Left ventricle myocardium inferior (tissue), 1 donor: ENCODE measurements at regions not wholly inside any gene's neighbourhood (a gene's known extent, or its start where the extent isn't known, plus 50 kb on each side); places are given as distances from the start of the nearest gene placed in this dataset.

Experiments used
- DNase-seq: peaks from one replicate; pipeline ENCODE4 v3.0.0-alpha.2; 2020
- H3K27ac ChIP-seq: fragments of 200-600 bp; replicated peaks from 2 replicates; pipeline ENCODE4 v1.8.0; 2021
- H3K27me3 ChIP-seq: fragments of 200-600 bp; 2 replicates; pipeline ENCODE4 v1.8.0; 2021; ENCODE audit warnings: low read depth
- H3K36me3 ChIP-seq: fragments of 200-600 bp; 2 replicates; pipeline ENCODE4 v1.8.0; 2021
- H3K4me1 ChIP-seq: fragments of 200-600 bp; 2 replicates; pipeline ENCODE4 v1.8.0; 2021
- H3K4me3 ChIP-seq: fragments of 200-600 bp; 2 replicates; pipeline ENCODE4 v1.8.0; 2021; ENCODE audit warnings: mild to moderate bottlenecking, moderate library complexity
- H3K9me3 ChIP-seq: fragments of 200-600 bp; replicated peaks from 2 replicates; pipeline ENCODE4 v1.8.0; 2021
- intact Hi-C: fragments of 100-400 bp; cut with micrococcal nuclease; formaldehyde crosslinking; loops from one replicate; pipeline ENCODE4 v1.11.0; 2022
- TF ChIP-seq, protein P1 (sequence below): fragments of 200-600 bp; IDR thresholded peaks from 2 replicates; pipeline ENCODE4 v1.8.0; 2021; ENCODE audit warnings: antibody characterized with exemption, mild to moderate bottlenecking, borderline replicate concordance
- donor health status: DM: no; HTN: yes; CAD: no; lungs with severe emphysema.

DNA sequence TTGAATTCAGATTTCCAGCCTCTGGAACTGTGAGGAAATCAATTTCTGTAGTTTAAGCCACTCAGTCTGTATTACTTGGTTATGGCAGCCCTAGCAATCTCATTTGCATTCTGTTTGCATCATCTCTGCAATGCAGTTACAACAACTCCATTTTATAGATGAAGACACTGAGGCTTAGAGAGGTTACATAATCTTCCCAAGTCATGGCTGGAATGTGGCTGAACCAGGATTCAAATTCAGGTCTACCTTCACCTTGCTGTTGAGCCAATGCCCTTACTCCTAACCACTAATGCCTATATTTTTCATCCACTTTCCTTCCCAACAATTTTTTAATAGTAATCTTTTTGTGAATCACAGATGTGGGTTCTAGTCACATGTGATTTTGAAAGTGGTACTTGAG, 469.8 kb upstream of the CCL2 start:
- no peak for DNase-seq
- no peaks in the 10 kb centered on the region for H3K9me3 ChIP-seq
- peaks cover 63% of the 10 kb centered on the region for H3K27me3 ChIP-seq
- no peaks in the 10 kb centered on the region for H3K36me3 ChIP-seq
- H3K27ac ChIP-seq = no peak overlapping the region
- intact Hi-C loops = no loop called here
- H3K4me3 ChIP-seq = no peak overlapping the region
- no peaks in the 10 kb centered on the region for H3K4me1 ChIP-seq
- TF ChIP-seq, protein P1, sequence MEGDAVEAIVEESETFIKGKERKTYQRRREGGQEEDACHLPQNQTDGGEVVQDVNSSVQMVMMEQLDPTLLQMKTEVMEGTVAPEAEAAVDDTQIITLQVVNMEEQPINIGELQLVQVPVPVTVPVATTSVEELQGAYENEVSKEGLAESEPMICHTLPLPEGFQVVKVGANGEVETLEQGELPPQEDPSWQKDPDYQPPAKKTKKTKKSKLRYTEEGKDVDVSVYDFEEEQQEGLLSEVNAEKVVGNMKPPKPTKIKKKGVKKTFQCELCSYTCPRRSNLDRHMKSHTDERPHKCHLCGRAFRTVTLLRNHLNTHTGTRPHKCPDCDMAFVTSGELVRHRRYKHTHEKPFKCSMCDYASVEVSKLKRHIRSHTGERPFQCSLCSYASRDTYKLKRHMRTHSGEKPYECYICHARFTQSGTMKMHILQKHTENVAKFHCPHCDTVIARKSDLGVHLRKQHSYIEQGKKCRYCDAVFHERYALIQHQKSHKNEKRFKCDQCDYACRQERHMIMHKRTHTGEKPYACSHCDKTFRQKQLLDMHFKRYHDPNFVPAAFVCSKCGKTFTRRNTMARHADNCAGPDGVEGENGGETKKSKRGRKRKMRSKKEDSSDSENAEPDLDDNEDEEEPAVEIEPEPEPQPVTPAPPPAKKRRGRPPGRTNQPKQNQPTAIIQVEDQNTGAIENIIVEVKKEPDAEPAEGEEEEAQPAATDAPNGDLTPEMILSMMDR = no peak

DNA sequence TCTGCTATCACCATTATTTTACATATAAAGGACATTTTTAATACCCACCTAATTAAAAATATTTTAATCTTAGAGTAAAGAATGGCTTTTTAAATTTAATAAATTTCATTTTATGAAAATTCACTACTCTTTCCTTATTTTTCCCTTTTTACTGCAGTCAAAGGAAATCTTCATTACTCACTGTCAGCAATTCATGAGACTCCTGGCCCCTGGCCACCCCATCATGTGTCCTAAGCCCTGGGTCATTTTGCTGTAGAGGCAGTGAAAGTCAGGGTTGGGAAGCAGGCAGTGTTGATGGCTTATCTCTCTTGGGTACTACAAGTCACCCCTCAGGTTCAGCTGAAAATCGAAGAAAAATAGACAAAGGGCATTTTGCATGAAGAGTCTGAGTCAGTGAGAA, 468.6 kb upstream of the CCL2 start:
- Histone ChIP-seq H3K9me3 (no peaks in the 10 kb centered on the region), H3K27ac (no peak overlapping the region), H3K4me1 (no peaks in the 10 kb centered on the region), H3K4me3 (no peak overlapping the region), H3K36me3 (no peaks in the 10 kb centered on the region), H3K27me3 (peaks cover 62% of the 10 kb centered on the region)
- TF ChIP-seq, protein P1 = no peak
- intact Hi-C loops = no loop called here
- DNase-seq = peak; percentile 18

DNA sequence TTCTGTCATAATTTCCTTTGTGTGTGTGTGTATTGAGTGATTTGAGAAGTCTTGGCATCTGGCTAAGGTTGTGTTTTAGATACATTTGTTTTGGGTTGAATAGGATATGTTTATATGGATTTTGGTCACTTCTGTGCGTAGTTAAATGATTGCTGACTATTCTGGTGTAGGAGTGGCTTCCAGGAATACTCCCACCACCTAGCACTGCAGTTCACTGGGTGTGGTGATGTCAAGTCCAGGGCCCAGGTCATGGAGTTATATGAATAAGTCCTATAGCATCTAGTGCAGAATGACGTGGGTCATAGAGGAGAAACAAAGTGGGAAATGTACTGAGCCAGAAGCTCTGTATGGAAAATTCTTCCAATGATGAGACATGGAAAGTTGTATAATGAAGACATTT, 465.4 kb upstream of the CCL2 start:
- H3K9me3 ChIP-seq = no peaks in the 10 kb centered on the region
- H3K27ac ChIP-seq = no peak overlapping the region
- DNase-seq = no peak
- H3K4me3 ChIP-seq = no peak overlapping the region
- no peaks in the 10 kb centered on the region for H3K4me1 ChIP-seq
- intact Hi-C loops = no loop called here
- TF ChIP-seq, protein P1 = no peak
- H3K36me3 ChIP-seq = no peaks in the 10 kb centered on the region
- H3K27me3 ChIP-seq = peaks cover 51% of the 10 kb centered on the region

DNA sequence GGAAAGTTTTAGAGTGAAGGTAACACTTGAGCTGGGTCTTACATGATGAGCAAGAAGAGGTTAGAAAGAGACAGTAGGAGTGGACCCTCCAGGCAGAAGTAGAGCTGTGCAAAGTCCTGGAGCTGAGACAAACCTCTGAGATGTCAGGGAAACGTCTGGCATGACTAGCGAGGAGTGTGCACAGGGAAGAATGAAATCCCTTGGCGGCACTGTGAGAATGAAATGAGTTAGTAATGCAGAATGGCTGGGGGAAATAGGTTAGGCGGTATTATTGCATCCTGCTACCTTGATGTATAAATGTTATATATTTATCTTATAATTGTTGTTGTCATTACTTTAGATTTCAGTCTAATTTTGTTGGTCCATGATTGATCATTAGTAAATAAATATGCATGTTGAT, 457.9 kb upstream of the CCL2 start:
- Histone ChIP-seq H3K36me3 (no peaks in the 10 kb centered on the region), H3K27ac (no peak overlapping the region), H3K4me1 (no peaks in the 10 kb centered on the region), H3K4me3 (no peak overlapping the region), H3K27me3 (peaks cover 73% of the 10 kb centered on the region), H3K9me3 (no peaks in the 10 kb centered on the region)
- intact Hi-C loops = no loop called here
- DNase-seq = no peak
- TF ChIP-seq, protein P1 = no peak

DNA sequence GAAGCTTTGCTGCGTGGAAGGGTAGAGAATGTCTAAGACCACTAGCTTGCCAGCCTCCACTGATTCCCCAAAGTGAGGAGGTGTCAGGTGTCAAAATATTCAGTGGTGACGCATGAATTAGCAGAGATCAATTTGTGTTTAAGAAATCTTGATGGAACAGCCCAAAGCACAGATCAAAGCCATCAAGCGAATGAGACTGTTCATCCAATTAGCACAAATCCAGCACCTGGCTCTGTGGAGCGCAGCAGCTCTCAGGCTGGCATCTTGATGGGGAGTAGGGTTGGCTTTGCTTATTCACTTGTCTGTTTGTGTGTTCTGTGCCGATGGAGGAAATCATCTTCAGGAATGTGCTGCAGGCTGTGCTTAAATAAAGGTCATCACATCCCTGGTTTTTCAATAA, 456.8 kb upstream of the CCL2 start:
- Histone ChIP-seq H3K9me3 (no peaks in the 10 kb centered on the region), H3K4me3 (no peak overlapping the region), H3K4me1 (no peaks in the 10 kb centered on the region), H3K36me3 (no peaks in the 10 kb centered on the region), H3K27ac (no peak overlapping the region), H3K27me3 (peaks cover 64% of the 10 kb centered on the region)
- TF ChIP-seq, protein P1 = no peak
- DNase-seq = no peak
- intact Hi-C loops = no loop called here
